ENCODE measurements at regions not wholly inside any gene's neighbourhood (a gene's known extent, or its start where the extent isn't known, plus 50 kb on each side); places are given as distances from the start of the nearest gene placed in this dataset.

DNA sequence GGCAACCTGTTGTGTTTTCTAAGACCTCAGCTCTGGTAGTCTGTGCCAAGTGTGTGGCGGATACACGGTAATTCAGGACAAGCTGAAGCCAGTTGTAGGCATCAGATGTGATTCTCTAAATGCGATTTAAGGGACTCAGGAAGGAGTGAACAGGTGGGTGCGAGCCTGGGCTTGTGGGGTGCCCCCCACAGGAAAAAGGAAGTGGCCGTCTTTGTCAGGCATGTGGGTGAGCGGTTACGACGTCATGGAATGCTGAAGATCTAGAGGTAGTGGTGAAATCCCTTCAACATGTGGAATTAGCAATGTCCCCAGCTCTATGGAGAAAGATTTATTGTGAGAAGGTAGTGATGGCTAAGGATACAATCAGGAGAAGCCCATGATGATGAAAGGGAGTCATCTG, 95.1 kb upstream of the EXOC2 start:
- WGBS (ENCODE audit: low lambda C conversion rate): 55% methylated on average over 8 of the region's 8 CpGs
- CTCF ChIA-PET: interaction anchor here (0.9 to 2.2 kb wide), 6 partner anchors 11 to 648 kb away, joined by 3 to 11 read pairs (median 4); no protein-coding TSS in a partner anchor
- Histone ChIP-seq H3K36me3 (replicated peaks in 1 of 2; ENCODE audit: control insufficient read depth in 1 of 2, insufficient read depth in 2 of 2, low read length in 1 of 2) (no peaks in the 10 kb centered on the region), H3K27ac (ENCODE audit: low read depth in 2 of 2, low read length in 1 of 2) (no peak overlapping the region), H2AFZ (ENCODE audit: low read depth) (no peak overlapping the region), H4K20me1 (ENCODE audit: insufficient read depth) (no peaks in the 10 kb centered on the region), H3F3A (replicated peaks; ENCODE audit: insufficient read depth) (no peaks in the 10 kb centered on the region), H3K4me1 (ENCODE audit: control insufficient read depth in 1 of 2, insufficient read depth in 2 of 2, low read depth in 1 of 2, low read length in 1 of 2) (no peaks in the 10 kb centered on the region), H3K9me3 (no peaks in the 10 kb centered on the region), H3K4me2 (no peak overlapping the region), H3K27me3 (ENCODE audit: insufficient read depth) (peaks cover 31% of the 10 kb centered on the region; the same call in 1 of the 2 replicates), H3K4me3 (ENCODE audit: low read depth in 2 of 2, low read length in 1 of 2) (no peak overlapping the region), H3K9me2 (no peaks in the 10 kb centered on the region), H3K79me2 (ENCODE audit: insufficient read depth) (no peaks in the 10 kb centered on the region), H3K9ac (no peak overlapping the region)
- no peak for DNase-seq
- no peak for TF ChIP-seq POLR2AphosphoS5 (IDR thresholded peaks at IDR 0.05; ENCODE audit: low read depth, low read length)
- TF ChIP-seq GATA2 (CRISPR knock-in tag; IDR thresholded peaks at IDR 0.05): no peak
- no peak for TF ChIP-seq MXI1 (IDR thresholded peaks at IDR 0.05; ENCODE audit: low read depth, low read length)
- TF ChIP-seq MEF2A (IDR thresholded peaks at IDR 0.05; ENCODE audit: borderline replicate concordance, low read depth): no peak
- TF ChIP-seq FOXJ3 (CRISPR knock-in tag; IDR thresholded peaks at IDR 0.05): no peak
- POLR2A ChIA-PET: no interaction called here

DNA sequence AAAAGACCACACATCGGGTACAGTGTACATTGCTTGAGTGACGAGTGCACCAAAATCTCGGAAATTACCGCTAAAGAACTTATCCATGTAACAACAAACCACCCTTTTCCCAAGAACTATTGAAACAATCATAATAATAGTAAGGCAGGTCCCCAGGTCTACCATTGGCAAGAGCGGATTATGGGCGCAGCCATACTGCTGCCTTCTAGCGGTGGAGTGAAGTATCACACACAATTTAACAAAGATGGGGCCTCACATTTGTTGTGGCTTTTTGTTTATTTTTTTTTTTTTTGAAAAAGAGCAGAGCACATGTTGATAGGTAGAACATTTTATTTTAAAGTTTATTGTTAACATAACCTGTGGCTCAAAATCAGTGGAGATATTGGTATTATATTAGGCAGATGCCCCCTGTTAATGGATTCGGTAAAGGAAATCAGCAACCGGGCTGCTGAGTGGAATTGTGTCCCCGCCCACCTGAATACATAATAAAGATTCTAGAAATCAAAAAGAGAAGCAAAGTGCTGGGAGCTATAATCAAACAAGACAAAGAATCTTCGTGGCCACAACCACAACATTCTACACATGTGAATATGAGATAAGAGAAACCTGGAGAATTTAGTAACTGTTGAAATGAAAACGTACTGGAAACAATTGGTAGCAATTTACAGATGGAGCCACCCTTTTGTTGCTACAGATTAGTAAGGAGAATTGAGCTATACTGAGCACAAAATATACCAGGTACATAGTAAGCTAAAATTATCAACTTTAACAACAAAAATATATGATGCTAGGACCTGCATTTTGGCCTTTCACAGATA, 94.2 kb upstream of the EXOC2 start:
- Histone ChIP-seq H2AFZ (ENCODE audit: low read depth) (no peak overlapping the region), H3K9ac (no peak overlapping the region), H3K4me3 (ENCODE audit: low read depth in 2 of 2, low read length in 1 of 2) (peak overlapping the region in 1 of 2 experiments; percentile 33; a peak in 1 of 4 replicates), H3K27me3 (ENCODE audit: insufficient read depth) (peaks cover 34% of the 10 kb centered on the region), H3K9me2 (no peaks in the 10 kb centered on the region), H4K20me1 (ENCODE audit: insufficient read depth) (no peaks in the 10 kb centered on the region), H3K36me3 (replicated peaks in 1 of 2; ENCODE audit: control insufficient read depth in 1 of 2, insufficient read depth in 2 of 2, low read length in 1 of 2) (no peaks in the 10 kb centered on the region), H3K79me2 (ENCODE audit: insufficient read depth) (no peaks in the 10 kb centered on the region), H3K9me3 (no peaks in the 10 kb centered on the region), H3K4me2 (no peak overlapping the region), H3K27ac (ENCODE audit: low read depth in 2 of 2, low read length in 1 of 2) (no peak overlapping the region), H3F3A (replicated peaks; ENCODE audit: insufficient read depth) (no peaks in the 10 kb centered on the region), H3K4me1 (ENCODE audit: control insufficient read depth in 1 of 2, insufficient read depth in 2 of 2, low read depth in 1 of 2, low read length in 1 of 2) (no peaks in the 10 kb centered on the region)
- DNase-seq: peak; percentile 57
- TF ChIP-seq, protein P1, sequence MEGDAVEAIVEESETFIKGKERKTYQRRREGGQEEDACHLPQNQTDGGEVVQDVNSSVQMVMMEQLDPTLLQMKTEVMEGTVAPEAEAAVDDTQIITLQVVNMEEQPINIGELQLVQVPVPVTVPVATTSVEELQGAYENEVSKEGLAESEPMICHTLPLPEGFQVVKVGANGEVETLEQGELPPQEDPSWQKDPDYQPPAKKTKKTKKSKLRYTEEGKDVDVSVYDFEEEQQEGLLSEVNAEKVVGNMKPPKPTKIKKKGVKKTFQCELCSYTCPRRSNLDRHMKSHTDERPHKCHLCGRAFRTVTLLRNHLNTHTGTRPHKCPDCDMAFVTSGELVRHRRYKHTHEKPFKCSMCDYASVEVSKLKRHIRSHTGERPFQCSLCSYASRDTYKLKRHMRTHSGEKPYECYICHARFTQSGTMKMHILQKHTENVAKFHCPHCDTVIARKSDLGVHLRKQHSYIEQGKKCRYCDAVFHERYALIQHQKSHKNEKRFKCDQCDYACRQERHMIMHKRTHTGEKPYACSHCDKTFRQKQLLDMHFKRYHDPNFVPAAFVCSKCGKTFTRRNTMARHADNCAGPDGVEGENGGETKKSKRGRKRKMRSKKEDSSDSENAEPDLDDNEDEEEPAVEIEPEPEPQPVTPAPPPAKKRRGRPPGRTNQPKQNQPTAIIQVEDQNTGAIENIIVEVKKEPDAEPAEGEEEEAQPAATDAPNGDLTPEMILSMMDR (IDR thresholded peaks at IDR 0.05): peak; percentile 78
- TF ChIP-seq JUND (IDR thresholded peaks at IDR 0.05) (no peak), RAD21 (IDR thresholded peaks at IDR 0.05; ENCODE audit: low read length) (peak; percentile 58), SMC3 (IDR thresholded peaks at IDR 0.05; ENCODE audit: low read depth, low read length) (peak; percentile 64), NRF1 (IDR thresholded peaks at IDR 0.05; ENCODE audit: low read depth, low read length) (no peak)
- ChIA-PET POLR2A (no interaction called here), CTCF (interaction anchor here (0.6 to 2.2 kb wide), 7 partner anchors 10 to 649 kb away, joined by 3 to 11 read pairs (median 4); no protein-coding TSS in a partner anchor)
- 25% methylated on average over 12 of the region's 12 CpGs for whole genome bisulfite sequencing (ENCODE audit: low lambda C conversion rate)

Measured in SK-N-SH (cell line).